HS-27A (cell line): ENCODE measurements at regions not wholly inside any gene's neighbourhood (a gene's known extent, or its start where the extent isn't known, plus 50 kb on each side); places are given as distances from the start of the nearest gene placed in this dataset.
"Not testable (repeated sequence)": the region's sequence is repeated elsewhere in the genome, so short reads cannot be mapped to it uniquely, and the experiment has no call there.

Experiments
- DNase-seq: peaks from one replicate; pipeline ENCODE4 v3.0.0-alpha.2; 2012; ENCODE audit warnings: low read depth, missing footprints

DNA sequence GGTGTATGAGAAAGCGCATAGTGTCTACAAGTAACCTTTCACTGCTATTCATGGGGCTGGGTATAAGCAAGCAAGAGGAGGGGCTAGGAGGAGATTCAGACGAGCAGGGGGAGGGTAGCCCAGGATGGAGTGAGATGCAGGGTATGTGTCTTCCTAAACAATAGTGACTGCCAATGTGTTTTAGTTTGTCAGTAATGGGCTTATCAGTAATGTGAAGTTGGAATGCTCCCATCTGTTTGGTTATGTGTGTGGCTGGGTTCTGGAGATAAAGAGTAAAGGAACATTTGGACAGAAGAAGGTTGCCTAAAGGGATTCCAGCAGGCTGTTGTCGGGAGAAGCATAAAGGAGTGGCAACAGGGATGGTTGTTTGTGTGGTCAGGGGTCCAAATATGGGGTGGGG is 62.7 kb upstream of the EZR start:
- not testable (repeated sequence) for DNase-seq

DNA sequence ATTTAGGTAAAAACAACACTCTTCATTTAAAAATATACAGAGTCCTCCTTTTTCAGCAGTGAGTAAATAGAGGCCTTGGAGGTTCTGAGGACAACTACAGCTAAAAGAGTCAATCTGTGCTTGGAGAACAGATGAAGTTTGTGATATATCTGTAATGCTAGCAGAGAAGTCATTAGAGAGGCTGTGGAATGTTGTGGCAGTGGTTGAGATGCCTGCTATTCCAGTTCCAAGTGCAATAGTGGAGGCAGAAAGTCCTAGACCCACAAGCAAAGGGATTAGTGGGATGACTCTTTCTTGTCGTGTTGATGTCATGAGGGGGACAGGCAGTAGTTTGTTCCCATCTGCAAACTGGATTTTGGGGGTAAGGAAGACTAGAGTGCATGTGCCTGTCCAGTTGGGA is 62.1 kb upstream of the EZR start:
- not testable (repeated sequence) for DNase-seq

GRCh38 chr6:158879180-158879579 is 60.0 kb upstream of the EZR start:
- DNase-seq: no peak

DNA sequence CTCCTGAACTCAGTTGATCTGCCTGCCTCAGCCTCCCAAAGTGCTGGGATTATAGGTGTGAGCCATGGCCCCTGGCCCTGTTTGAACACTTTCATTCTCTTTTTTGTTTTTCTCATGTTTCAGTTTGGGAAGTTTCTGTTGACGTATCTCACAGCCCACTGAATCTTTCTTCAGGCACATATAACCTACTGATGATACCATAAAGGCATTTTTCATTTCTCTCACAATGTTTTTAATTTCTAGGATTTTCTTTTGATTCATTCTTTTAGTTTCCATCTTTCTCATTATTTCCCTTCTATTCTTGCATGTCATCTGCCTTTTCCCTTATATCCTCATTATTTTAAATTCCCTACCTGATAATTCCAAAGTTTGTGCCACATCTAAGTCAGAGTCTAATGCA is 58.5 kb upstream of the EZR start:
- no peak for DNase-seq

DNA sequence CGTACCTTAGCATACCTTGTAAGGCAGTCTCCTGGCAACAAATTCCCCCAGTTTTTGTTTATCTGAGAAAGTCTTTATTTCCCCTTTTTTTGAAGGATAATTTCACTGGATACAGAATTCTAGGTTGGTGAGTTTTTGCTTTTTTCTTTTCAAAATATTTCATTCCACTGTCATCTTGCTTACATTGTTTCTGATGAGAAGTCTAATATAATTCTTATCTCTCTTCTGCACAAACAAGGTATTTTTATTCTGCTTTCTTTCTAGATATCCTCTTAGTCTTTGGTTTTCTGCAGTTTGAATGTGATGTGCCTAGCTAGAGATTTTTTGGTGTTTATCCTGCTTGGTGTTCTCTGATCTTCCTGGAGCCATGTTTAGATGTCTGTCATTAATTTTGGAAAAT is 57.7 kb upstream of the EZR start:
- DNase-seq: no peak

- DNase-seq: no peak
These were observed 51.4 kb upstream of the EZR start for GRCh38 chr6:158870649-158870957.

DNA sequence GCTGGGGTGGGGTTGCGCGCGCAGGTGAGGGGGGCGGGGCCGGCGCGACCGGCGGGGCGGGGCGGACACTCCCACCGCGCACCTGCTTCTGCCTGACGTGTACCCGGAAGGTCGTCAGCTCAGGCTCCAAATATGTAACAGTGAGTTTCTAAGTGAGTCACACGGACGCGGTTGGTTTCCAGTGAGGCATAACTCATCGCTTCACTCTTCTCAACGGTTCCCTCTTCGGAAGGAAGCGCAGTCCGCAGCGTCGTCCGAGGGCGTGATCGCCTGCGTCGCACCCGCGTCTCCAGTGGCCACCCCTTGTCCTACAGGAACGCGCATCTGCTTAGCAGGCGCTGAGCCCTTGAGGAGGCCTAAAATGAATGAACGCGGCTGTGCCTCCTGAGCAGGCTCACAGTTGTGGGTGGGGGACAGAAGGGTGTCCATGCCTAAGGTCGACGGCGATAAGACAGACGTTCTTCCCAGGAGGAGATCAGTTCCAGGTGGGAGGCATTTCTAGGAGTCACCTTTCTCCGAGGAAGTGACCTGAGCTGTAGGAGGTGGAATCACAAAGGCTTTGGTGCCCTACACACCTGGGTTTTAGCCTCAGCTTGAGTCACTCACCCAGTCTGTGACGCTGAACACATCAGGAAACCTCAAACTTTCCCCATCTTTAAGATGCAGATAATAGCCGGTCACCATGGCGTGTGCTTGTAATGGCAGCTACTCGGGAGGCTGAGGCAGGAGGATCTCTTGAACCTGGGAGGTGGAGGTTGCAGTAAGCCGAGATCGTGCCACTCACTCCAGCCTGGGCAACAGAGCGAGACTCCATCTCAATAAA is 50.9 kb upstream of the EZR start:
- no peak for DNase-seq

DNA sequence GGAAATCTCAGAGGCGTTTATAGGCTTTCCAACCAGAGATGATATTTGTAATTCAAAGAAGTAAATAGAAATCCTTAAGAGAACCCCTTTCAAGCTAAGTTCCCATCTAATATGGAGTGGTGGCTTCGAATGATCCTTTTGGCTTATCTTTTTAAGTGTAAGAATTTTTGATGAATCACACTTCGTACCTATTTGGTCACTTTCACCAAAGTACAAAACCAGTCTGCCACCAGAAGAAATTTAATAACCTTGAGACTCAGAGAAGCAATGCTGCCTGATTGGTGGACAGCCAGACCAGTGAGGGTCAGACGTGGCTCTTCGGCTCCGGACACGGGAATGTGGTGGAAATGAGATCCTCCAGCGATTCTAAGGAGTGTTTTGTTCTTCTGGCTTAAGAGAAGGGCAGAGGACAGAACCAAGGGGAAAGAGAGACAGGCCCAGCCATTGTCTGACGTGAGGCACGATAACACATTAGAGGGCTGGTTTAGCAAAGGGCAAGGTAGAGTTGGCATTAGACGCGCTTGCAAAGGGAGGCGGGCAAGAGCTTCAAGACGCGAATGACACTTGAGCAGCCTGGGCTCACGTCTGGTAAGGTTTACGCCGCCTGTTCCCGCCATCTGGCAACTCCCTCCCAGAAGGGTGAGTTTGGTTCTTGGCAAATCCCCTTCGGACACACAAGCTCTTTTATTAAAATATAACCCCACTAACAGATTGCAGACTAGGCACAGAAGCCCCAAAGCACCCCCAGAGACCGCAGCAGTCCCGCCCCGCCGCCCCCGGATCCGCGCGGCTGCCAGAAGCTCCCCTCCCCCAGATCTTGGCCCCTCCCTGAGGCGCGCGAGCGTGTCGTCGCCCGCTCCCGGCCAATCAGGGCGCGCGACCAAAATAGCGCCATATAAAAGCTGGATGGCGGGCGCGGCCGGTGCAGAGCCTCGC is 50.0 kb upstream of the EZR start:
- DNase-seq: no peak
